ENCODE measurements at regions not wholly inside any gene's neighbourhood (a gene's known extent, or its start where the extent isn't known, plus 50 kb on each side); places are given as distances from the start of the nearest gene placed in this dataset.

DNA sequence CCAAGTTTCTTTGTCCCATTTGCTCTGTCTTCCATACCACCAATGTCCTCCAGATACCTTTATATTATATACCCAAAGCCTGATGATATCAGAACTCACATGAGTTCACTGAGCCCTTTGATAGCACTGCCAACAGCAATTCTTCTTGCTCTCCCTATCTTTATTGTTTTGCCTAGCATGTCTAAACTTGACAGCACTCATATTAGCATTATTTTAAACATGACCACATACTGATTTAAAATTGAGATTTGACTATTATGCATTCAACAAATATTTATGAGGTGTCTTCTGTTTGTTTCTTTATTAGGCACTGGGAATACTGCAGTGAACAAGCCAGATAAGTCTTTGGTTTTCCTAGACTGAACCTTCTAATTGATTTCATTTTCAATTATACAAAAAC lies 587.3 kb upstream of the GCFC2 start:
- TF ChIP-seq, protein P1, sequence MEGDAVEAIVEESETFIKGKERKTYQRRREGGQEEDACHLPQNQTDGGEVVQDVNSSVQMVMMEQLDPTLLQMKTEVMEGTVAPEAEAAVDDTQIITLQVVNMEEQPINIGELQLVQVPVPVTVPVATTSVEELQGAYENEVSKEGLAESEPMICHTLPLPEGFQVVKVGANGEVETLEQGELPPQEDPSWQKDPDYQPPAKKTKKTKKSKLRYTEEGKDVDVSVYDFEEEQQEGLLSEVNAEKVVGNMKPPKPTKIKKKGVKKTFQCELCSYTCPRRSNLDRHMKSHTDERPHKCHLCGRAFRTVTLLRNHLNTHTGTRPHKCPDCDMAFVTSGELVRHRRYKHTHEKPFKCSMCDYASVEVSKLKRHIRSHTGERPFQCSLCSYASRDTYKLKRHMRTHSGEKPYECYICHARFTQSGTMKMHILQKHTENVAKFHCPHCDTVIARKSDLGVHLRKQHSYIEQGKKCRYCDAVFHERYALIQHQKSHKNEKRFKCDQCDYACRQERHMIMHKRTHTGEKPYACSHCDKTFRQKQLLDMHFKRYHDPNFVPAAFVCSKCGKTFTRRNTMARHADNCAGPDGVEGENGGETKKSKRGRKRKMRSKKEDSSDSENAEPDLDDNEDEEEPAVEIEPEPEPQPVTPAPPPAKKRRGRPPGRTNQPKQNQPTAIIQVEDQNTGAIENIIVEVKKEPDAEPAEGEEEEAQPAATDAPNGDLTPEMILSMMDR (IDR thresholded peaks at IDR 0.05) = no peak
- TF ChIP-seq POLR2A (IDR thresholded peaks at IDR 0.05) = no peak
- TF ChIP-seq EP300 (IDR thresholded peaks at IDR 0.05) = no peak
